Breast epithelium (tissue), 3 donors: ENCODE measurements at regions not wholly inside any gene's neighbourhood (a gene's known extent, or its start where the extent isn't known, plus 50 kb on each side); places are given as distances from the start of the nearest gene placed in this dataset.

Source experiments
- POLR2A ChIP-seq: fragments of 450-650 bp; IDR thresholded peaks from one replicate; pipeline ENCODE4 v1.6.1; 2016; ENCODE audit warnings: antibody characterized with exemption, mild to moderate bottlenecking, moderate library complexity
- POLR2AphosphoS5 ChIP-seq, 3 donors: sonication (generic); formaldehyde crosslinking; IDR thresholded peaks; one replicate each; pipeline ENCODE4 v1.6.1; 2017; ENCODE audit warnings: antibody characterized with exemption in 3 of 3
- TF ChIP-seq, protein P1 (sequence below), 3 donors: fragments of 450-650 bp; IDR thresholded peaks; one replicate each; pipeline ENCODE4 v1.5.1; 2016 to 2017; ENCODE audit warnings: antibody characterized with exemption in 3 of 3, mild to moderate bottlenecking in 3 of 3, moderate library complexity in 3 of 3

DNA sequence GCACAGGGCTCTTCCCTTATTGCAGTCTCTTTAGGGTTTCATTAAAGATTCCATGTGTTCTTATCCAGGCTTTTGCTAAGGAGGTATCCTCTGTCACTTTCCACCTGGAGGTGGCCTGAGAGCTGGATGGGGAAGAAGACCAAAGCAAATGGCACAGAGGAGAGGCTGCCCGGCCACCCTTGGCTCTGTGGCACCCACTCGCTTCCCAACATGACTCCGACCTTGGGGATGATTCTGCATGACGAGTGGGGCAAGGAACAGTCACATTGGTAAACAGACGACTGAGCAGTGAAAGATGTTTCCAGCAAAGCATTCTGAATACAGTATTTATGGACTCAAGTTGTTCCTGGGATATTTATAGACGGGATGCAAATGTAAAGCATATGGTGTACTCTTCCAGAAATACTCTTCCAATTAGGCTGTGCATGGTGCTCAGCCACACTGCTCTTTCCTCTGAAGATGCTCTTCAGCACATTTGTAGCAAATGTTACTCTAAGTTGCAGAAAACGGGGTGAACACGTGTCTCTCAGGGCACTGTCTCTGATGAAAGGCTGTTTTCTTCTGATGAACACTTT is 377.1 kb upstream of the HS6ST1 start:
- TF ChIP-seq, protein P1, sequence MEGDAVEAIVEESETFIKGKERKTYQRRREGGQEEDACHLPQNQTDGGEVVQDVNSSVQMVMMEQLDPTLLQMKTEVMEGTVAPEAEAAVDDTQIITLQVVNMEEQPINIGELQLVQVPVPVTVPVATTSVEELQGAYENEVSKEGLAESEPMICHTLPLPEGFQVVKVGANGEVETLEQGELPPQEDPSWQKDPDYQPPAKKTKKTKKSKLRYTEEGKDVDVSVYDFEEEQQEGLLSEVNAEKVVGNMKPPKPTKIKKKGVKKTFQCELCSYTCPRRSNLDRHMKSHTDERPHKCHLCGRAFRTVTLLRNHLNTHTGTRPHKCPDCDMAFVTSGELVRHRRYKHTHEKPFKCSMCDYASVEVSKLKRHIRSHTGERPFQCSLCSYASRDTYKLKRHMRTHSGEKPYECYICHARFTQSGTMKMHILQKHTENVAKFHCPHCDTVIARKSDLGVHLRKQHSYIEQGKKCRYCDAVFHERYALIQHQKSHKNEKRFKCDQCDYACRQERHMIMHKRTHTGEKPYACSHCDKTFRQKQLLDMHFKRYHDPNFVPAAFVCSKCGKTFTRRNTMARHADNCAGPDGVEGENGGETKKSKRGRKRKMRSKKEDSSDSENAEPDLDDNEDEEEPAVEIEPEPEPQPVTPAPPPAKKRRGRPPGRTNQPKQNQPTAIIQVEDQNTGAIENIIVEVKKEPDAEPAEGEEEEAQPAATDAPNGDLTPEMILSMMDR (IDR thresholded peaks at IDR 0.05) = no peak
- TF ChIP-seq POLR2AphosphoS5 (IDR thresholded peaks at IDR 0.05) (no peak), POLR2A (no peak)
